ENCODE measurements at regions not wholly inside any gene's neighbourhood (a gene's known extent, or its start where the extent isn't known, plus 50 kb on each side); places are given as distances from the start of the nearest gene placed in this dataset.

- H3K27me3 ChIP-seq (ENCODE audit: low read depth) = no peaks in the 10 kb centered on the region
- H3K9me3 ChIP-seq = no peaks in the 10 kb centered on the region
- DNase-seq (no peak), ATAC-seq (no peak)
- H3K4me1 ChIP-seq = no peaks in the 10 kb centered on the region
- TF ChIP-seq, protein P1, sequence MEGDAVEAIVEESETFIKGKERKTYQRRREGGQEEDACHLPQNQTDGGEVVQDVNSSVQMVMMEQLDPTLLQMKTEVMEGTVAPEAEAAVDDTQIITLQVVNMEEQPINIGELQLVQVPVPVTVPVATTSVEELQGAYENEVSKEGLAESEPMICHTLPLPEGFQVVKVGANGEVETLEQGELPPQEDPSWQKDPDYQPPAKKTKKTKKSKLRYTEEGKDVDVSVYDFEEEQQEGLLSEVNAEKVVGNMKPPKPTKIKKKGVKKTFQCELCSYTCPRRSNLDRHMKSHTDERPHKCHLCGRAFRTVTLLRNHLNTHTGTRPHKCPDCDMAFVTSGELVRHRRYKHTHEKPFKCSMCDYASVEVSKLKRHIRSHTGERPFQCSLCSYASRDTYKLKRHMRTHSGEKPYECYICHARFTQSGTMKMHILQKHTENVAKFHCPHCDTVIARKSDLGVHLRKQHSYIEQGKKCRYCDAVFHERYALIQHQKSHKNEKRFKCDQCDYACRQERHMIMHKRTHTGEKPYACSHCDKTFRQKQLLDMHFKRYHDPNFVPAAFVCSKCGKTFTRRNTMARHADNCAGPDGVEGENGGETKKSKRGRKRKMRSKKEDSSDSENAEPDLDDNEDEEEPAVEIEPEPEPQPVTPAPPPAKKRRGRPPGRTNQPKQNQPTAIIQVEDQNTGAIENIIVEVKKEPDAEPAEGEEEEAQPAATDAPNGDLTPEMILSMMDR (IDR thresholded peaks at IDR 0.05) = no peak
- intact Hi-C loops (cut with DNase I) = no loop called here
- no peak overlapping the region for H3K4me3 ChIP-seq
- H3K27ac ChIP-seq = no peak overlapping the region
- no peaks in the 10 kb centered on the region for H3K36me3 ChIP-seq
Measured at GRCh38 chr4:30450474-30450873, 269.7 kb upstream of the PCDH7 start.

DNA sequence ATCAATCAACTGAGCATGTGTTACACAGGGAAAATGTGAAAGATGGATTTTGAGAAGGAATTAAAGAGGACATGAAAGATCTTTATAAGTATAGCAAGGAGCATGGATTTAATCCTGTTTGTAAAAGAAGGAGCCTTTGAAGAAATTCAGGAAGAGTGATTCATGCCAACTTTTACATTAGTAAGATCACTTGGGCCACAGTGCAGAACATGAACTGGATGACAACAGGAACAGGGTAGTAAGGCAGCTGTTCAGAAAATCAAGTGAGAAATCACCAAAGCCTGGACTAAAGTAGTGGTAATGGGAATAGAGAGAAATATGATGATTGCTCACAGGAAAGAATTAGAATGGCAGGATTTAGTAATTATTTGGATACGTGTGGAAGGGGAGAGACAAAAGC lies 265.7 kb upstream of the PCDH7 start:
- no peaks in the 10 kb centered on the region for H3K9me3 ChIP-seq
- H3K36me3 ChIP-seq = no peaks in the 10 kb centered on the region
- H3K27ac ChIP-seq = no peak overlapping the region
- DNase-seq (no peak), ATAC-seq (no peak)
- intact Hi-C loops (cut with DNase I) = no loop called here
- H3K4me1 ChIP-seq = no peaks in the 10 kb centered on the region
- no peaks in the 10 kb centered on the region for H3K27me3 ChIP-seq (ENCODE audit: low read depth)
- TF ChIP-seq, protein P1 (IDR thresholded peaks at IDR 0.05) = no peak
- no peak overlapping the region for H3K4me3 ChIP-seq

GRCh38 chr4:30456716-30457115 lies 263.5 kb upstream of the PCDH7 start:
- DNase-seq (no peak), ATAC-seq (no peak)
- H3K27ac ChIP-seq = no peak overlapping the region
- no peak overlapping the region for H3K4me3 ChIP-seq
- no peaks in the 10 kb centered on the region for H3K4me1 ChIP-seq
- H3K9me3 ChIP-seq = no peaks in the 10 kb centered on the region
- TF ChIP-seq, protein P1 (IDR thresholded peaks at IDR 0.05) = no peak
- no peaks in the 10 kb centered on the region for H3K27me3 ChIP-seq (ENCODE audit: low read depth)
- intact Hi-C loops (cut with DNase I) = no loop called here
- no peaks in the 10 kb centered on the region for H3K36me3 ChIP-seq

GRCh38 chr4:30460818-30461217 lies 259.4 kb upstream of the PCDH7 start:
- DNase-seq = no peak
- no peak overlapping the region for H3K4me3 ChIP-seq
- no peak overlapping the region for H3K27ac ChIP-seq
- intact Hi-C loops (cut with DNase I) = no loop called here
- no peaks in the 10 kb centered on the region for H3K9me3 ChIP-seq
- ATAC-seq = no peak
- H3K4me1 ChIP-seq = no peaks in the 10 kb centered on the region
- TF ChIP-seq, protein P1 (IDR thresholded peaks at IDR 0.05) = no peak
- H3K27me3 ChIP-seq (ENCODE audit: low read depth) = no peaks in the 10 kb centered on the region
- no peaks in the 10 kb centered on the region for H3K36me3 ChIP-seq

- ATAC-seq (no peak), DNase-seq (no peak)
- no peaks in the 10 kb centered on the region for H3K27me3 ChIP-seq (ENCODE audit: low read depth)
- H3K27ac ChIP-seq = no peak overlapping the region
- TF ChIP-seq, protein P1 (IDR thresholded peaks at IDR 0.05) = no peak
- H3K4me3 ChIP-seq = no peak overlapping the region
- intact Hi-C loops (cut with DNase I) = no loop called here
- H3K4me1 ChIP-seq = no peaks in the 10 kb centered on the region
- no peaks in the 10 kb centered on the region for H3K9me3 ChIP-seq
- H3K36me3 ChIP-seq = no peaks in the 10 kb centered on the region
Measured at GRCh38 chr4:30461218-30461617, 259.0 kb upstream of the PCDH7 start.

Measured in lower lobe of right lung (tissue), 2 donors.